Adrenal gland (tissue), 5 donors: ENCODE measurements at regions not wholly inside any gene's neighbourhood (a gene's known extent, or its start where the extent isn't known, plus 50 kb on each side); places are given as distances from the start of the nearest gene placed in this dataset.

ENCODE experiments used
- POLR2A ChIP-seq, 2 donors: fragments of 450-650 bp; IDR thresholded peaks; one replicate each; pipeline ENCODE4 v1.6.1; 2017; ENCODE audit warnings: antibody characterized with exemption in 2 of 2, mild to moderate bottlenecking in 2 of 2, moderate library complexity in 1 of 2
- TF ChIP-seq, protein P1 (sequence below), 6 experiments: fragments of 450-650 bp in 4 of 6; fragments of 200-600 bp in 2 of 6; sonication (generic) in 1 of 6; IDR thresholded peaks; 1 replicate in 5 of 6; 2 replicates in 1 of 6; pipeline versions ENCODE4 v1.5.1 to v1.8.0; 2016 to 2021; ENCODE audit warnings: antibody characterized with exemption in 6 of 6, mild to moderate bottlenecking in 2 of 6, moderate library complexity in 1 of 6
- donor health status: DM: no; HTN: no; CAD: no.

DNA sequence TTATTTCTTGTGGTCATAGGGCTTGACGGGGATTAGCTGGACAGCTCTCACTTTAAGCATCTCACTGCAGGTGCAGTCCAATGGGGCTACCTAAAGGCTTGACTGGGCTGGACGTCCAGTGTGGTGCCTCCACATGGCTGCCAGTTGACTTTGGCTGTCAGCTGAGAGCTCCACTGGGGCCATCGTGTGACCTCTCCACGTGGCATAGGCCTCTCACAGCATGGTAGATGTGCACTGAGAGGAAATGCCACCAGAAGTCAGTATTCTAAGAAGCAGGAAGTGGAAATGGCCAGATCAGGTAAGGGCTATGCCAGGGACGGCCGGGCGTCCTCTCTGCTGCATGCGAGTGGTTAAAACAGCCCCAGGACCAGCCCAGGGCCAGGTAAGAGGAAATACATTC, 105.2 kb upstream of the TWIST2 start:
- TF ChIP-seq, protein P1, sequence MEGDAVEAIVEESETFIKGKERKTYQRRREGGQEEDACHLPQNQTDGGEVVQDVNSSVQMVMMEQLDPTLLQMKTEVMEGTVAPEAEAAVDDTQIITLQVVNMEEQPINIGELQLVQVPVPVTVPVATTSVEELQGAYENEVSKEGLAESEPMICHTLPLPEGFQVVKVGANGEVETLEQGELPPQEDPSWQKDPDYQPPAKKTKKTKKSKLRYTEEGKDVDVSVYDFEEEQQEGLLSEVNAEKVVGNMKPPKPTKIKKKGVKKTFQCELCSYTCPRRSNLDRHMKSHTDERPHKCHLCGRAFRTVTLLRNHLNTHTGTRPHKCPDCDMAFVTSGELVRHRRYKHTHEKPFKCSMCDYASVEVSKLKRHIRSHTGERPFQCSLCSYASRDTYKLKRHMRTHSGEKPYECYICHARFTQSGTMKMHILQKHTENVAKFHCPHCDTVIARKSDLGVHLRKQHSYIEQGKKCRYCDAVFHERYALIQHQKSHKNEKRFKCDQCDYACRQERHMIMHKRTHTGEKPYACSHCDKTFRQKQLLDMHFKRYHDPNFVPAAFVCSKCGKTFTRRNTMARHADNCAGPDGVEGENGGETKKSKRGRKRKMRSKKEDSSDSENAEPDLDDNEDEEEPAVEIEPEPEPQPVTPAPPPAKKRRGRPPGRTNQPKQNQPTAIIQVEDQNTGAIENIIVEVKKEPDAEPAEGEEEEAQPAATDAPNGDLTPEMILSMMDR (IDR thresholded peaks at IDR 0.05), result no peak
- no peak for TF ChIP-seq POLR2A (IDR thresholded peaks at IDR 0.05)
